Pons (tissue), 1 donor: ENCODE measurements at regions not wholly inside any gene's neighbourhood (a gene's known extent, or its start where the extent isn't known, plus 50 kb on each side); places are given as distances from the start of the nearest gene placed in this dataset.

Source experiments
- DNase-seq: peaks from one replicate; pipeline ENCODE4 v3.0.0-alpha.2; 2016; ENCODE audit warnings: low spot score

DNA sequence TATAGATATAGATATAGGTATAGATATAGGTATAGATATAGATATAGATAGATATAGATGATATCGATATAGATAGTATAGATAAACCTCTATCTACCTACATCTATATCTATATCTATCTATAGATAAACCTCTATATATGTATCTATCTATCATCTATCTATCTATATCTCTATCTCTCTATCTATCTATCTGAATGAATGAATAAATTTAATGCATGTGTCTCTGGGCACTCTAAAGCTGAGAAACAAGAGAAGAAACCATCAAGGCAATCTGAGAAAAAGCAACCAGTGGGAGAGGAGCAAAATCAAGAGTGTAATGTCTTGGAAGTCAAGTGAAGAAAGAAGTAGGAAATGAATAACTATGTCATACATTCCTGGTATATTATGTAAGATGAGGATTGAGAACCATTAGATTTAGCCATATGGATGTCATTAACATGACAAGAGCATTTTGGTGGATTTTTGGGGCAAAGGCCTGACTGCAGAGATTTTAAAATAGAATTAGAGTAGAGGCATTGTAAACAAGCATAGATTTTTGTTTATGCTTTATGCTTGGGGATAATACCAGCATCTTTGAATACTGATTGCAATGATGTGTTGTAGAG, 1262.7 kb upstream of the MIR17HG start:
- no peak for DNase-seq

DNA sequence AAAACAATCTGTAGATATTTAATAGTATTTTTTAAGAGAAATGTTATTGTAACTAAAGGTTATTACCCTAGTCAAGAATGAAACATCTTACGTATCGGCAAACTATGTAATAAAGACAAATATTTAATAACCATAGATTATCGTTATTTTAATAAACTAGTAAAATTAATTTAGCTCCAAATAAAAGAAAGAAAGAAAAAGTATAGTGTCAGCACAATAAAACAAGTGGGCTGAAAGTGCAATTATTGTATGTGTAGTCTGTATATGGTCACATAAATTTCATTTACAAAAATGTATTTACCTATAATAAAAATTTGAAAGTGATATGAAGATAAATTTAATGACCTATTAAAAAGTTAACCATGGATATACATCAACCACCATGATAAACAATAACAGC, 1258.4 kb upstream of the MIR17HG start:
- no peak for DNase-seq

DNA sequence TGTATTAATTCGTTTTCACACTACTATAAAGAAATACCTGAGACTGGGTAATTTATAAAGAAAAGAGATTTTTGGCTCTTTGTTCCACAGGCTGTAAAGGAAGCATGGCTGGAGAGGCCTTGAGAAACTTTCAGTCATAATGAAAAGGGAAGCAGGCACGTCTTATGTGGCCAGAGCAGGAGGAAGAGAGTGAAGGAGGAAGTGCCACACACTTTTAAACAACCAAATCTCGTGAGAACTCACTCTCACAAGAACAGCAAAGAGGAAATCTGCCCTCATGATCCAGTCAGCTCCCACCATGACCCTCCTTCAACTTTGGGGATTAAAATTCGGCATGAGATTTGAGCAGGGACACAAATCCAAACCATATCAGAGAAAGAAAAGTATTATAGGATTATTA, 1255.9 kb upstream of the MIR17HG start:
- no peak for DNase-seq

DNA sequence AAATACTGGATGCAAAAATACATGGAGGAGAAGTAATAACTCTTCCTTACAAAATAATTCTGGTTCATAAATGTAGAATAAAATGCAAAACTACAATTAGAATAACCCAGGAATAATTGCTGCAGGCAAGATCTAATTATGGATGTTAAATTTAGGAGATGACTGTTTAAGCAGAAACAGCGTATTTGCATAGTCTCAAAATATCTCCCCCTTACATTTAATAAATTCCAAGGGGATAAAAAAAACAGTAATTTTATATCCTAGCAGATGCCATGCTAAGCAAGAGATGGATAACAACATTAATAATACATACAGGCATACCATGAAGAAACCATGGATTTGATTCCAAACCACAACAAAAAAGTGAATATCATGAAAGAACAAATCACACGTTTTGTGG, 1253.1 kb upstream of the MIR17HG start:
- DNase-seq = no peak

DNA sequence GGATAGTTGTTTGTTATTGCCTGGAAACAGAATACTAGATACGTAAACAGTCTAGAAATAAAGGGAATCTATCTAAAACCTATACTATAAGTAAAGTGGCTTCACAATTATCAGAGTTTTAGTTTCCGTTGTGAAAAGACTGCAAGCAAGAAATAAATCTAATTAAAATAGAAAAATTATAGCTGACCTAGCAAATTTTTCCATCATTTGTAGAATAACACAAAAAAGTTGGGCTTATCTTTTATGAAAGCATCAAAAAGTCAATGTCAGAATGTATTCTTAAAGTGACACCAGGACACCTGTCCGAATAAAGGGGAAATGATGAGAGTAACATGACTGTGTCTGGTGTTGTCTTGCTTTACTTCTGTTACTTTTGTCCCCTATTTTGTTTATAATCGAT, 1248.9 kb upstream of the MIR17HG start:
- no peak for DNase-seq

DNA sequence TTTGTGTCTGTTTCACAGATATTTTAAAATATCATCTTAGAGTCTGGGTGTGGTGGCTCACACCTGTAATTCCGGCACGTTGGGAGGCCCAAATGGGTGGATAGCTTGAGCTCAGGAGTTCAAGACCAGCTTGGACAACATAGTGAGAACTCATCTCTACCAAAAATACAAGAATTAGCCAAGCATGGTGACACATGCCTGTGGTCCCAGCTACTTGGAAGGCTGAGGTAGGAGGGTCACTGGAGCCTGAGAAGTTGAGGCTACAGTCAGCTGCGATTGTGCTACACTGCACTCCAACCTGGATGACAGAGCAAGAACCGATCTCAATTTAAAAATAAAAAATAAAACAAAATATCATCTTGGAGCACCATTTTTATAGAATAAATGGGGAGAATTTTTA, 1247.6 kb upstream of the MIR17HG start:
- DNase-seq = no peak

DNA sequence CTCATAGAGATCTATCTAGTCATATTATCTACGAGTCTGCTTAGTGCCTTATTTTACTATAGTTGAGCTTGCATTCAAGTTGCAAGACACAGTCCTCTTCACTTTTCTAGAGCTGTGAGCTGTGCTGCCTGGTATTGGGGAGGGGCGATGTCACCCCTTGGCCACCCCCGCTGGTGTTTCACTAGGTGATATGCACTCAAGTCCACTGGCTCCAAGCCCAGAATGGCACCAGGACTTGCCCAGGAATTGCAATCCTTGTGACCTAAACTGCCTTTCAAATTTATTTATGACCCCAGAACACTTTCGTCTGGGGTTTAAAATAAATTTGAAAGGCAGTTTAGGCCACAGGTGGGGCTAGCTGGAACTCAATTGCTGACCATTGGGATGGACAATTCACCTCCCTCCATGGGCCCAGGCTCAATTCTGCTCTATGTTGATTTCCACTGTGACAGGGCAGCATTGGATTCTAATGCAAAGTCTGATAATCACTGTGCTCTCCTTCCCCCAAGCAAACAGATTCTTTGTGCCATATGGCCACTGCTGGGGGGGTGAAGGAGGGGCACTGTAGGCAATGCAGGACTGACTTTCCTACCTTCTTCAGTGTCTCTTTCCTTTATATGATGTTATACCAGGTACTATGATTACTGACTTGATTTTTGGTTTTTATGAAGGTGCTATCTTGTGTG, 1244.2 kb upstream of the MIR17HG start:
- DNase-seq = no peak

DNA sequence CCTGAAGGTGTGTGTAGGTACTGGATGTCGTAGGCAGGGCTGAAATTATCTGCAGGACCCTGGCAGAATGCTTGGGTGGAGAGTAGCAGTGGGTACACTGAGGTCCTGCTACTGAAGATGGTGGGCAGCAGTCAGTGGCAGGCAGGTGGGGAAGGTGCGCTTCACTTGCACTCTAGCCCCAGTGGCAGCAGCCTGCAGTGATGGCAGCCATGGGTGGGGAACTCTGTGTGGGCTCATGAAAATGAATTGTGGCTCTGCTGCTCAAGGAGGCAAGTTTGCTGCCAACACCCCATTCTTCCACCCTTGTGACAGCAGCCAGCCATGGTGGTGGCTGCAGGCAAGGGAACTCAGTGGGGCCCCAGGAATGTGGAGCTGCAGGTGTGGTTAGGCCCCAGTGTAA, 1242.7 kb upstream of the MIR17HG start:
- no peak for DNase-seq

DNA sequence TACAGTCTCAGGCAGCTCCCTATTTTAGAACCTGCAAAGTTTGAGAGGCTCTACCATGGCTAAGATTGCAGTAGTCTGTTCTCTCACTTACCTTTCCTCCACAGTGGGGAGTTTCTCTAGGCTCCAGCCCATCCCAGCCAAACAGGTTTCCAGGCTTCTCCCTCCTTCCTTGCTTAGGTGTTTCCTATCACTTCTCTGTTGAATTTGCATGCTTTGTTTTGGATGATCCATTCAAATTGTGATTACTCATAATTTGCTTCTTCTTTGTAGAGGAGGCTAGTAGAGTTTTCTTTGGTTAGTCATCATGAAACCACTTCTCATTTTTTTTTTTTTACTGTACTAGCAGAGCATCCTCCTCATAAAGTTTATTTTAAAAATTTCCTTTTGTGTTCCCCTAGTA, 1242.2 kb upstream of the MIR17HG start:
- no peak for DNase-seq

DNA sequence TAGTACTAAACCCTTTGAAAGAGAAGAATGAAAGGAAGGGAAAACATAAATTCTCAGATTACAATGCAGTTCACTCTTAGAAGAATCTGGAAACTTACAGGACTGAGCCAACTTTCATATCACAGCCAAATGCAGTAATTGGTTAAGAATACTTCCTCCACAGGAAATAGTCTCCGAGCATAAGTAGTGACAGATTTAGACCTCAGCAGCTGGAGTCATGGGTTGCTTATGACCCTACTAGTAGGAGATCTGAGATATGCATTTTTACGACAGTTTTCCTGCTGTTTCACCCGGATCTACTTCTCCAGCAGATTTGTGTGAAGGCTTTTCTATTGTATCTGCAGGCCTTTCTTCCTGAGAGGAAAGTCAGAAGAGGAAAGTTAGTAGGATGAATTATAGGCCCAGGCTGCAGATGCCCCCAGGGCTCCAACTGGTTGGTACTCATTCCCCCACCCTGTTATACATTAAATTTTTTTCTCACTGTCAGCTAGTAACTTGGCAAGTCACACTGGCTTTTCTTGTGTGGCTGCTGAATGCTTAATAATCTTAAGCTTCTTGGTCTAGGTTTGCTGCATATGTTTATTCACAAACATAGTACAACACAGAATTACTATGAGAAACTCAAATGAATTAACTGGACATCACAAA, 1241.5 kb upstream of the MIR17HG start:
- no peak for DNase-seq

DNA sequence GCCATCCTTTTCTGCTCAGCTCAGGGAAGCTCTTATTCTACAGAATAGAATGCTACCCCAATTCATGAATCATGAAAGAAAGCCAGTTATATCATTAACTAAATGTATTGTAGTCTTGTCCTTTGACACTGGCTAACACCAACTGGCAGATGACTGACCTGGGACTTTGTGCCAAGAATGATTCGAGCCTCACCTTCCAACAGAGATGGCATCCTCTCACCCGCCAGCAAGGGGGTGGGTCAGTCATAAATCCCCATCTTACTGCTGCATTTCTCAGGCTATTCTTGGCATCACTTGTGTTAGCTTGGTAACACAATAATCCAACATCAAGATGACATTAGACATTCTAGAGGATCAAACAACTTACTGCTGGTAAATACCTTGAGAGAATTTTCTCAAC, 1239.8 kb upstream of the MIR17HG start:
- no peak for DNase-seq

DNA sequence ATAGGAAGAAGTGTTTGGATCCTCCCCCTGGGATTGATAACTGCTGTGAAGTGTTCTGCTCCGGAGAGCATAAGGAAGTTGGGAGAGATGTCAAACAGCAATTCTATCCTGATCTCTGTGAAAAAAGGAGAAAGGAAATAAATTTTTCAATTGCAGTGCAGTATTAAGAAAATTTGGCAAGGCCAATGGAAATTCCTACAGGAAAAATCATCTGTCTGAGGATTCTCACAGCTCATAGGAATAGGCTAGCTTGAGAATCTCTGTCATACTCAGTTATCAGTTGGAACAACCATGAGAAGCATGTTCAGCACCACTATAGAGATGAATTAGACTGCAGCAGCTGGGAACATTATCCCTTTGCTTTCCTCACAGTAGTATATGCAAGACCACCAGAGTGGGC, 1238.9 kb upstream of the MIR17HG start:
- DNase-seq = no peak

DNA sequence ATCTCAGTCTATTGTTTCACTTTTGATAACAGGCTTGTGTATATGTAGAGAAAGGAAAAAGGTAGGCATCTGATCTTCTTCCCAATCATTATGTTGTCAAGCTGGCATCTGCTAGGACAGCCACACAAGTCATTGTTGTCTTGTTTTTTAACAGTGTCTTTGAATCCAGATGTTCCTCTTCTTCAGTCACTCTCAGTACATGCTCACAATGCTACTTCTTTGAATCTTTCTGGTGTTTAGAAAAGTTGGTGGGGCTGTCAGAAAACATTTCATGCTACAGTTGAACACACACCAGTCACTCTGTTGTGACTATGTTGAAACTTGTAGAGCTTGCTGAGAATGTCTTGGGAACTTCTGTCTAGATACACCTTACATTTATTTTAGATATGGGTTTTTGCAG, 1231.4 kb upstream of the MIR17HG start:
- no peak for DNase-seq

DNA sequence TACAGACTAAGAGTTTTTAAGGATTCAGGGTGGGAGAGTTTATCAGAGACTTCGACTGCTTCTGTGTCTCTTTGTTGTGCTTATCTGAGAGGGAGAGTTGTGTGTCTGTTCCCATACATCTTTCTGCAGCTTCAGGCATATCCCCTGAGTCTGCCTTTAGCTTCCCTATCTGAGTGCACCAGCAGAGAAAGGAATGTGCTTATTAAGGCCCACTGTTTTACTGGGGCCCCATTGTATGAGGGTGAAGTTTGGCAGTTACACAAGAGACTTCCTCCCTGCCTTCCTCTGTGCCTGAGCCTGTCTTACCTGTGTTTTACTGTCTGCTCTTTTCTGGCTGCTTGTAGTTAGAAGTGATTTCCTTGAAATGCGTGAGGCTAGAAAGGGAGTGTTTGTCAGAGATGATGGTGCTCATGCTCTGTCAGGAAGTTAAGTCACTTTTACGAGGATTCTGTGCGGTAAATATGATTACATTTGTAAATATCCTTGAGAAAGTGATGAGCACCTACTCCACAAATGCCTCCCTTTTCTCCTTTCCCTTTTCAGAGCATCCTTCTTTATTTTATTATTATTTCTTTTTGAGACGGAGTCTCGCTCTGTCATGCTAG, 1228.9 kb upstream of the MIR17HG start:
- DNase-seq = no peak

DNA sequence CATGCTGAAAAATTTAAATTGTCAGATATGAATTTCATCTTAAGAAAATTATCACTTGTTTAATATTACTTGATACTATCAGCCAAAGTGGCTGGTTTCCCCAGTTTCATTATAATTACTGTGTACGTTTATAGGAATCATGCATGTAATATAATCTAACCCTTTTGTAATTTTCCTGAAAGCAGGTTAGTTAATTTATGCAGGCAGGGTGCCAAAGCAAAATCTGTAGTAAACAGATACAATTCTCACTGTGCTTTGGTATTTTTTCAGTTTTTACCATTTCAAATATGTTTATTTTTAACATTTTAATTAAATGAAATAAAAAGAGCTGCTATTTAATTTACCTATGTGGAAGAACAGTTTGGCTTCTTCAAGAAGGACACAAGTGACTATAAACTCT, 1227.5 kb upstream of the MIR17HG start:
- DNase-seq = no peak

DNA sequence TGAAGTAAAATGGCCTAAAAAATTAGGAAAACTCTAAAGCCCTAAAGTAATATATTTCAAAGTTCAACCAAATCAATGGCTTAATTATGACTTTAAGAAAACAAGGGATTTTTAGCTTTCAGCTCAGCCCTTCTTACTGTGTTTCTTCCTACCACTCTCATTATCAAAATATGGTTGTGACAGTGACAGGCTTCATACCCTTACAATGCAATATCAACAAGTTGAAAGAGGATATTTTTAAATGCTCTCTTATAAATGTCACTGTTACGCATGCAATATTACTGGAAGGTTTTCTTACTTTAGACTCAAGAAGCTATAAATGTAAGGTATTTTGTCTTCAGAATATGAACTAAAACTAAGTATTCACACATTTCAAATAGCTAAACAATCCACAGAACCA, 1225.7 kb upstream of the MIR17HG start:
- DNase-seq = no peak

DNA sequence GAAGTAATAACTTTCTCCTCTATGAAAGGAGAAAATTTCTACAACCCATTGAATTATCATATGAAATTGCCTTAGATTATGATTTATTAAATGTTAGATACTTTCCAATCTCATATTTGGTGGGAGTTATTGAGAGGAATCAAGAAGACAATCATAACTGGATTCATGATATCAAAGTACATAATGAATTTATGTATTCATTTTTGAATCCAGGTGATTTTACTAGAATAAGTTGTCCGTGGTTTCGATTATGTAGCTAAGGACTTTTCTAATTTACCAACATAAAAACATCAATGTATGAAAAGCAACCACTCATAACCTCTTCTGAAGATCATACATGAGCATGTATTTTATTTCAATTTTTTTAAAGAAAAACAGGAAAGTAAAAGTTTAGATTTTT, 1225.0 kb upstream of the MIR17HG start:
- DNase-seq = no peak

DNA sequence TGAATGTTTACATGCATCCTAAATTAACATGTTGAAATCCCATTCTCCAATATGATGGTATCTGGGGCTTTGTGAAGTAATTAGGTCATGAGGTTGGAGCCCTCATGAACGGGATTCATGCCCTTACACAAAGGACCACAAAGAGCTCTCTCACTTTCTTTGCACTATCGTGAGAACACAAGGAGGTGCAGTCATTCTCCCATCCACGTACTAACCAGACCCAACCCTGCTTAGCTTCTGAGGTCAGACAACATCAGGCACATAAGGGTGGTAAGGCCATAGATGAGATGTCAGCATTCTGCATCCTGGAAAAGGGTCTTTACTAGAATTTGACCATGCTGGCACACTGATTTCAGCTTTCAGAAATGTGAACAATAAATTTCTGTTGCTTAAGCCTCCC, 1211.9 kb upstream of the MIR17HG start:
- no peak for DNase-seq

DNA sequence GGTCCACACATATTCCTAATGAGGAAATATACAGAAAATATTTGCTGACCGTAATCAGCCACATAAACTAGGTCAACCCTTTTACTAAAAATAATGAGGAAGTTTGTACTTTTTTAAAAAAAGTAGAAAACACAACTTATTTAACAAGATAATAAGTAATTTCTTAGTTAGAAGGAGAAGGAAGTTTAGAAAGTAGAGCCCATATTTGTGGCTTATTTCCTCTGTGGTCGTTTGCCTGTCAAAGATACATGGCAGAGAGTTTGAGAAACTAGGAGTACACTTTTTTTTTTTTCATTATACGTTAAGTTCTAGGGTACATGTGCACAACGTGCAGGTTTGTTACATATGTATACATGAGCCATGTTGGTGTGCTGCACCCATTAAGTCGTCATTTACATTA, 1205.2 kb upstream of the MIR17HG start:
- DNase-seq = no peak

DNA sequence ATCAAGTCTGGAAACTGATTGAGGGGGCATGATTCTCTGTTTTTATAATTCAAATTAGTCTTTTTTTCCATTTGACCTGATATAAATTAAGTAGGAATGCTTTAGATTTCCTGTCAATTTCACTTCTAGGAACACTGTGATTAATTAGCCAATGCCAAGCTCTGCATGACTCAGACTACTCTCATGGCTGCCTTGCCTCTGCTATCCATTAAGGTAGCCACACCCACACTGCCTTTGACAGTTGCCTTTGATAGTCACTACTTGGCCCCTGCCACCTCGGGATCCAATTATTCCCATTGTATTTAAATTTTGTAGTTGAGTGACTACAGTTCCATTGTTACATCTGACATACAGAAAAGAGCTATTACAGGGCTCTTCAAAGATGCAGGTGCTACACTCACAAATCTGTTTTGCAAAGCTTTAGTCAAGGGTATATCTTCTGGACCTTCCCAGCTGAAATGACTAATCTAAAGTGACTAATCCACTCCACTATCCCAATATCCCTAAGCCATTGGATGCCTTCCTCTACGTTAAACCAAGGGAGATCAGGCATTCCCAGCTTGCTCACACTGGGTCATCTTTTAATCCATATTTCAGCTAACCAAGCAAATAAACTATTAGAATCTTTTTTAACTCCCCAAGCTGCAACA, 1193.1 kb upstream of the MIR17HG start:
- DNase-seq = no peak

DNA sequence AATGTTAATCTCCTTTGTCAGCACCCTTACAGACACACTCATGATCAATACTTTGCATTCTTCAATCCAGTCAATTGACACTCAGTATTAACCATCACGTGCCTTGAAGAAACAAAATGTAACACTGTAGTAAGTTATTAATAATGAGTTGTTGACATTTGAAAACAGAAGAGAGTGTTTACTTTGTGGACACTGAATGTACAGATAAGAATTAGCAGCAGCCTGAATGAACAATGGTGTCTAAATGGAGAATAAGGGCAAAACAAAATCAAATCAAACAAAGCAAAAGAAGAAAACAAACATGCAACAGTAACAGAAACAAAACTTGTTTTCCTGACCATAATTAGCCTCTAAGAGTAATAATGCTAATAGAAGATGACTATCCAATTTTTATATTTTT, 1191.1 kb upstream of the MIR17HG start:
- no peak for DNase-seq

DNA sequence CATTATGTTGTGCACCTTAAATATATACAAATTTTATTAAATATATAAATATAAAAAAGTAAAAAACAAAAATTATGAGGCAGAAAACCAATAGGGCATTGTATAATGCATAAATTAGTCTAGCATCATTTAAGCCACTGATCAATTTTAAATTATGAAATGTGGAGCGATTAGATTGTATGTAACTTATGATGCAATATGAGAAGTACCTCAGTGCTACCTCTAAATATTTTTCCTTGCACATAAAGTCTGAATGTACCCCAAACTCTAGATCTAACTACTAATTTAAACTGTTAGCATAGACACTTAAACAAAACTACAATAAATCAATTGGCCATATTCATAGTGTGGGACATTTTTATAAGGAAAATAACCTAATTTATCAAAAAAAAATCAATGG, 1178.5 kb upstream of the MIR17HG start:
- DNase-seq = no peak

DNA sequence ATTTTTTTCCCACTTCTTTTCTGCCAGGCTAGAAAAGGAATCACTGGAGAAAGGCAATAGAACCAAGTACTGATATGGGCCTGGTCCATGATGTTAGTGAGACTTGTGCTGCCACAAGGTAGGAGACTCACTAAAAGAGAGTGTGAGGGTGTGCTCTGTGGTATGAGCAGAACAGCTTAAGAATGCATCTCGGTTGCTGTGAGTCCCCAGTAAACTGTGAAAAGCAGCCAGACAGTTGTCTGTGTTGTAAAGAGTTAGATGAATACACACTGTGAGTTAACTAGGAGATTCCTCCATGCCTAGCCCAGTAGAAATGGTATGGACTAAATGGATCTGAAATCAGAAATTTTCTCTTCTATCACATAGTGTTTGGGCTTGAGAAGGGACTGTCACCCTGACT, 1177.3 kb upstream of the MIR17HG start:
- no peak for DNase-seq
